ENCODE measurements at regions not wholly inside any gene's neighbourhood (a gene's known extent, or its start where the extent isn't known, plus 50 kb on each side); places are given as distances from the start of the nearest gene placed in this dataset.
"Not testable (repeated sequence)": the region's sequence is repeated elsewhere in the genome, so short reads cannot be mapped to it uniquely, and the experiment has no call there.

- DNase-seq (ENCODE audit: low read depth), result no peak
Observed at GRCh38 chr1:73854527-73854926, 343.4 kb downstream of the LRRIQ3 start.

GRCh38 chr1:73842436-73842835, 355.5 kb downstream of the LRRIQ3 start:
- no peak for DNase-seq (ENCODE audit: low read depth)

- no peak for DNase-seq (ENCODE audit: low read depth)
Observed at GRCh38 chr1:73839922-73840321, 358.1 kb downstream of the LRRIQ3 start.

GRCh38 chr1:73832276-73833181, 365.4 kb downstream of the LRRIQ3 start:
- DNase-seq (ENCODE audit: low read depth), result no peak

GRCh38 chr1:73827283-73827682, 370.7 kb downstream of the LRRIQ3 start:
- not testable (repeated sequence) for DNase-seq (ENCODE audit: low read depth)

GRCh38 chr1:73824065-73824464, 373.9 kb downstream of the LRRIQ3 start:
- DNase-seq (ENCODE audit: low read depth), result no peak

- DNase-seq (ENCODE audit: low read depth), result no peak
Observed at GRCh38 chr1:73821520-73821919, 376.5 kb downstream of the LRRIQ3 start.

- no peak for DNase-seq (ENCODE audit: low read depth)
Observed at GRCh38 chr1:73820843-73821242, 377.1 kb downstream of the LRRIQ3 start.

- no peak for DNase-seq (ENCODE audit: low read depth)
Observed at GRCh38 chr1:73813716-73814115, 384.3 kb downstream of the LRRIQ3 start.

- no peak for DNase-seq (ENCODE audit: low read depth)
Observed at GRCh38 chr1:73813236-73813635, 384.7 kb downstream of the LRRIQ3 start.

- DNase-seq (ENCODE audit: low read depth), result no peak
Observed at GRCh38 chr1:73811798-73812197, 386.2 kb downstream of the LRRIQ3 start.

GRCh38 chr1:73804935-73805334, 393.0 kb downstream of the LRRIQ3 start:
- no peak for DNase-seq (ENCODE audit: low read depth)

- DNase-seq (ENCODE audit: low read depth), result no peak
Observed at GRCh38 chr1:73803380-73803779, 394.6 kb downstream of the LRRIQ3 start.

GRCh38 chr1:73801912-73802429, 396.0 kb downstream of the LRRIQ3 start:
- no peak for DNase-seq (ENCODE audit: low read depth)

- no peak for DNase-seq (ENCODE audit: low read depth)
Observed at GRCh38 chr1:73800376-73800775, 397.6 kb downstream of the LRRIQ3 start.

- no peak for DNase-seq (ENCODE audit: low read depth)
Observed at GRCh38 chr1:73789965-73790364, 408.0 kb downstream of the LRRIQ3 start.

GRCh38 chr1:73784026-73784425, 413.9 kb downstream of the LRRIQ3 start:
- DNase-seq (ENCODE audit: low read depth), result no peak

GRCh38 chr1:73783352-73783751, 414.6 kb downstream of the LRRIQ3 start:
- DNase-seq (ENCODE audit: low read depth), result no peak

GRCh38 chr1:73782901-73783300, 415.1 kb downstream of the LRRIQ3 start:
- no peak for DNase-seq (ENCODE audit: low read depth)

GRCh38 chr1:73781251-73781650, 416.7 kb downstream of the LRRIQ3 start:
- no peak for DNase-seq (ENCODE audit: low read depth)

GRCh38 chr1:73778471-73778870, 419.5 kb downstream of the LRRIQ3 start:
- no peak for DNase-seq (ENCODE audit: low read depth)

GRCh38 chr1:73775896-73776295, 422.1 kb downstream of the LRRIQ3 start:
- no peak for DNase-seq (ENCODE audit: low read depth)

- no peak for DNase-seq (ENCODE audit: low read depth)
Observed at GRCh38 chr1:73772941-73773340, 425.0 kb downstream of the LRRIQ3 start.

Measured in LHCN-M2 (cell line).